BJ (cell line): ENCODE measurements at regions not wholly inside any gene's neighbourhood (a gene's known extent, or its start where the extent isn't known, plus 50 kb on each side); places are given as distances from the start of the nearest gene placed in this dataset.

Experiments used
- CTCF ChIA-PET: fragments of 350-600 bp; formaldehyde crosslinking; extraction: SDS; loops from one replicate; lab custom pipeline; 2021; ENCODE audit warnings: antibody characterized with exemption, inconsistent platforms; lab: Yijun Ruan, JAX
- POLR2A ChIA-PET: fragments of 300-600 bp; sonication (Branson Sonifier 250); formaldehyde crosslinking; extraction: SDS; loops from one replicate; lab custom pipeline; 2021; ENCODE audit warnings: antibody characterized with exemption; lab: Charles Lee
- DNase-seq: peaks from one replicate; pipeline ENCODE4 v3.0.0-alpha.2; 2011; ENCODE audit warnings: low read depth
- H3K27me3 ChIP-seq: 2 replicates; pipeline ENCODE4 v1.6.0; 2011; ENCODE audit warnings: low read length; ENCODE audit not compliant: control insufficient read depth, insufficient read depth
- H3K36me3 ChIP-seq: 2 replicates; pipeline ENCODE4 v1.5.1; 2011; ENCODE audit warnings: low read length; ENCODE audit not compliant: control insufficient read depth, insufficient read depth
- H3K4me3 ChIP-seq: 2 replicates; pipeline ENCODE4 v1.5.1; 2011; ENCODE audit warnings: low read depth, mild to moderate bottlenecking, control low read depth, low read length
- CTCF ChIP-seq: IDR thresholded peaks from 2 replicates; pipeline ENCODE4 v1.5.1; 2011; ENCODE audit warnings: low read depth, mild to moderate bottlenecking, control low read depth, inconsistent platforms, low read length, moderate library complexity; ENCODE audit not compliant: insufficient read depth

- CTCF ChIA-PET, result no interaction called here
- POLR2A ChIA-PET, result no interaction called here
- DNase-seq, result no peak
- no peak overlapping the region for H3K4me3 ChIP-seq
- H3K27me3 ChIP-seq, result no peaks in the 10 kb centered on the region
- TF ChIP-seq CTCF, result no peak
- no peaks in the 10 kb centered on the region for H3K36me3 ChIP-seq
Observed at GRCh38 chr4:14458463-14458862, 543.8 kb upstream of the CPEB2 start.

DNA sequence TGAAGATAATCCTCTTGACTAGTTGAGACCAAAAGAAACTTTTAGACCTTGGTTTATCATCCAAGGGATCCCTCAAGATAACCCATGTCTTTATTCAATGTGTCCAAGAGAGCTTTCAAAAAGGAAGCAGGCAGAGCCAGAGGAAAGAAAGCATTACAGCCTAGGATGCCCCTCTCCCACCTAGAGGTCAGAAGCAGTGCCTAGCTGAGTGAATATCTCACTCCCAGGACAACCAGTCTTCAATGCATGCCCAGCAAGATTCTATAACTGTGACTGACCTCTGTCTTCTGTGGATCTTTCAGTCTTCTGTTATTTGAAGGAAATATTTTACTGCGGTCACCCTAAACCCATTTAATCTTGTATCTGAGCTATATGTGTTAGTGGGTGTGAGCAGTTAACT lies 537.2 kb upstream of the CPEB2 start:
- ChIA-PET POLR2A (no interaction called here), CTCF (interaction anchor here (1.0 kb wide), 1 partner anchor 11 kb away, joined by 3 read pairs; no protein-coding TSS in a partner anchor)
- no peaks in the 10 kb centered on the region for H3K27me3 ChIP-seq
- H3K36me3 ChIP-seq, result no peaks in the 10 kb centered on the region
- DNase-seq, result no peak
- TF ChIP-seq CTCF, result no peak
- no peak overlapping the region for H3K4me3 ChIP-seq

DNA sequence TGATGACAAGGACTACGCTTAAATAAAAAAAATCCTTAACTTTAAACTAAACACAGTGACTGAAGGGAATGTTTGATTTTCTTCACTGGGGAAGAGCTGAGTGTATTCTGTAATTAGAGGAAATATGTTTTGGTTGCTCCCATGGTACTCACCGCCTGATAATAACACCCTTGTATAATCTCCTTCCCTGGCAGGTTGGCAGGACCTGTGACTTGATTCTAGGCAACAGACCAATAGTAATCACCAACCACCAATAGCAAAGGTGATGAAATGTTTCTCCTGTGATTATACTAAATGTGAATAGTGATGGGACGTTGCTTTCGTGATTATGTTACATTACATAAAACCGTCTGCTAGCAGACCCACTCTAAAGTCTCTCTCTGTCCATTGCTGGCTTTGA lies 536.8 kb upstream of the CPEB2 start:
- ChIA-PET CTCF (interaction anchor here (1.0 kb wide), 1 partner anchor 11 kb away, joined by 3 read pairs; no protein-coding TSS in a partner anchor), POLR2A (no interaction called here)
- no peaks in the 10 kb centered on the region for H3K36me3 ChIP-seq
- DNase-seq, result no peak
- TF ChIP-seq CTCF, result no peak
- no peak overlapping the region for H3K4me3 ChIP-seq
- H3K27me3 ChIP-seq, result no peaks in the 10 kb centered on the region

DNA sequence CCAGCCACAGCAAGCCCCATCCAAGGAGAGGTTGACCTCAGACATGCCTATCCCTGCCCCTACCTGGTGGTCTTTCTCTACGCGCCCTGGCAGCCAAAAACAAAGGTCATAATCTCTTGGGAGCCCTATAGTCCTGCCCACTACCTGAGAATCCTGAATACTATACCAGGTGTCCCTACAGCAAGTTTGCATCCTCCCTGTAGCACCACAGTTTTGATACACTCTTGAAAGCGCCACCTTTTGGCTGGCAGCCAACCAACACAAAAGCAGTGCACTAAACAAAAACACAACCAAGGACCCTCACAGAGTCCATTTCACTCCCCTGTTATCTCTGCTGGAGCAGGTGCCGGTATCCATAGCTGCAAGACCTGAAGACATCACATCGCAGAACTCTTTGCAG lies 523.8 kb upstream of the CPEB2 start:
- DNase-seq, result no peak
- CTCF ChIA-PET, result no interaction called here
- Histone ChIP-seq H3K36me3 (no peaks in the 10 kb centered on the region), H3K27me3 (no peaks in the 10 kb centered on the region), H3K4me3 (no peak overlapping the region)
- POLR2A ChIA-PET, result no interaction called here
- no peak for TF ChIP-seq CTCF

DNA sequence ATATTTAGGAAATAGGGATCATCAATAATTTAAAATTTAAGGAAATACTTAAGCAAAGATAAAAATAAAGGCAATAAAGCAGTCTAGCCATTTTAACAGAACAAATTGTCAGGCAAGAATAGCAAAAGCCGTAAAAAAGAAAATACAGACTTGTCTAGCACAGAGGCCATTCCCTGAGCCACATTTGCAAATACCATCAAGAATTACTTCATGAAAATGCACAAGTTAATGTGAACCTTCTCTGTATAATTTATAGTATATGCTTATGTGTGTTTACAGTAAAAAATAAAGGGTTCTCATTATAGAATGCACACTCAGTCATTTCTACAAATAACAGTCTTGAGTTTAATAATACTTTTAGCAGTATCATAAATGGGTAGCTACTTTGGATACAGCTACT lies 505.9 kb upstream of the CPEB2 start:
- Histone ChIP-seq H3K4me3 (no peak overlapping the region), H3K36me3 (no peaks in the 10 kb centered on the region), H3K27me3 (no peaks in the 10 kb centered on the region)
- CTCF ChIA-PET, result no interaction called here
- no peak for TF ChIP-seq CTCF
- DNase-seq, result no peak
- POLR2A ChIA-PET, result no interaction called here
